GM19351 (cell line): ENCODE measurements at regions not wholly inside any gene's neighbourhood (a gene's known extent, or its start where the extent isn't known, plus 50 kb on each side); places are given as distances from the start of the nearest gene placed in this dataset.

Experiments used
- ATAC-seq: cut with Tn5 transposase; IDR thresholded peaks from one replicate; pipeline ENCODE4 v1.9.1; 2021; ENCODE audit warnings: mild to moderate bottlenecking, moderate library complexity; ENCODE audit not compliant: unreplicated experiment

DNA sequence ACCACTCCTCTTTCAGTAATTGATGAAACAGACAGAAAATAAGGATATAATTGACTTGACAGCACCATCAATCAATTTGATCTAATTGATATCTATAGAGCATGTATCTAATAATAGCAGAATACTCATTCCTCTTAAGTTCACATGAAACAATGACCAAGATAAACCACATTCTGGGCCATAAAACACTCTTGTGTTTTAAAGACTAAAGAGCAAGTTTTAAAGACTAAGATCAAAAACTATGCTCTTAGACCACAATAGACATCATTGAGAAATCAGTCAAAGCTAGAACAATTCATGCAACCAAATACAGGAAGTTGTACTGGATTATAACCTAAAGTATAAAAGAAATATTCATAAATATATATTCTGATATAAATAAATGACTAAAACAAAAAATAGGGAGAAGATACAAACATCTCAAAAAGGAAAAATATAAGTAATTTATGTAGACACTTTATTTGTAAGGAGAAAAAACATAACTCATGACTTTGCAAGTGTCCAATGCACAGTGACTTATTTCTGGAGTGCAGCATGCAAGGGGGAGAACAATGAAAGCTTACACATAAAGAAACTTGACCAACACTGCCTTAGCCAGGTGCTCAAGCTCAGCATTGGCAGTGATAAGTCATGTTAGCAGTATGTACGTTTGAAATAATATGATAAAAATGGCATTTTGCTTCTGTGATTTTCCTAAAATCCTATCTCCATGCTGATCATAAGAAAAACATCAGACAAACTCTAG, 312.7 kb upstream of the IGFBP3 start:
- peak; percentile 73 for ATAC-seq

DNA sequence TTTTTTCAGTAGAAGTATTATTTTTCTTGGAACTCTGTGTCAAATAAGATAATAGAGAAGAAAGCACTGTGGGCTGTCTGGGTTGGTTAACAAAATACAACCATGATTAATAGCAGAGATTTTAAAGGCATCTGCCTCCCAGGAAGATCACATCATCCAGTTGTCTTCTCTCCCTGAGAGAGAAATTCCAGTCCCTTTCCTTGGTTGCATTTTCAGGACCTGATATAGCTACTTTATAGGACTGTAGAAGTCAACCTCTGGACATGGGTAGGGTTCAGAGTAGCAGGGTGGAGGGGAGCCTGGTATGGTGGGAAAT, 309.9 kb upstream of the IGFBP3 start:
- ATAC-seq, result no peak

DNA sequence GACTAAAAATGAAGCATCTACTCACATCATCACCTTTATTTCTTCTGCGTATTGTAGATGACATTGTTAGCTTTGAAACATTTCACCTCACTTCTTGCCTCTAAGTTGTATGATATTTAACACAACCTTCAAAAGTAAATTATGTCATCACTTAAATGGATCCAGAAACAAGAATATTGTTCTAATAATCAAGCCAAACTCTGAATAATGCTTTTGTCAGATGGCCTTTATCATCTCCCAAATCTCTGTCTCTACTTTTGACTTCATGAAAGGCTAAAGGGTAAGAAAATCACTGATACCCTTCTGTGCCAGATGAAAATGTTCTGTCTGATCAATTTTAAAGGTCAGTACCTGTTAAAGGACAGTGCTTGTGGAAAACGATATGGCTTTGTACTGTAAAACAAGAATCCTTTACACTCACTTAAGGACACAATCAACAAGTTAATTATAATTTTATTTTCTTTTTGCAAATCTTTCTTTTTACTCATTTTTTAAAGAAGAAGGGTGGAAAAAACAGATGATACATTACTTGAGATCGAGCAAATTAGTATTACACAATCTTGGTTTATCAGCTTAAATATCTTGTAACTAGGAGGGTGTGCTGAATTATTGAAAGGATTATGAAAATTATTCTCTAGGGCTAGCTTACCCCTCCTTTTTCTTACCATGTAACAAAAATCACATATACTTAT, 309.4 kb upstream of the IGFBP3 start:
- no peak for ATAC-seq

DNA sequence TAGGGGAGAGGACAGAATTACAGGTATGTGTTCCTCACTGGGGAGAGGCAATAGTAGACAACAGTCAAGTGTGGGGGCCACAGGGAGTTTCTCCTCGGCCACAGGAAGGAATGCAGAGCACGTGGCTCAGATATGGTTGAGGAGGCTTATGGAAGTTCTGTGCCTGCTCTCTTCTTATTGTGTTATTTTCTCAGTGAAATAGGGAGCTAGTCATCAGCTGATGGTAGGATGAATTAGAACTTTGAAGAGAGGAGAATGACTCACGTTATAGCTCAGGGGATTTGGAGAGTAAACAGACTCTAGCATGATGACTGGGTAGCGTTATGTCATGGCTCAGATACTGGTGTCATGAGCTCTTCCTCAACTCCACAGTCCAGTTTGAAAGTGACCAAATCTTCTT, 308.3 kb upstream of the IGFBP3 start:
- ATAC-seq, result no peak

DNA sequence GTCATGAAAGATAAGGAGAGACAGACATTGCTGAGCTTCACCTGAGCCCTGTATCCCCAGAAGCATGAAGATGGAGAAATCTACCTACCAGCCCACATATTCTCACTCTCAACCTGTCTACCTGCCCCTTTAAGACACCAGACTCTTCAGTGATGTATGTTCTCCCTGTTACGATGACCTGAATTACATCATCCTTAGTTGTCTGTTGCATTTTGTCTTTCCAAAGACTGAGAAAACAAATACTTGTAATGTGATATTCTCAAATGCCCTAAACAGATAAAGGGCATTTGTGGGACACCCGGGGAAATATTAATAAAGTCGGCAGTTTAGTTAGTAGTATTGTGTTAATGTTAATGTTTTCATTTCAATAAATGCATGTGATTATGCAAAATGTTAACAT, 305.8 kb upstream of the IGFBP3 start:
- no peak for ATAC-seq

DNA sequence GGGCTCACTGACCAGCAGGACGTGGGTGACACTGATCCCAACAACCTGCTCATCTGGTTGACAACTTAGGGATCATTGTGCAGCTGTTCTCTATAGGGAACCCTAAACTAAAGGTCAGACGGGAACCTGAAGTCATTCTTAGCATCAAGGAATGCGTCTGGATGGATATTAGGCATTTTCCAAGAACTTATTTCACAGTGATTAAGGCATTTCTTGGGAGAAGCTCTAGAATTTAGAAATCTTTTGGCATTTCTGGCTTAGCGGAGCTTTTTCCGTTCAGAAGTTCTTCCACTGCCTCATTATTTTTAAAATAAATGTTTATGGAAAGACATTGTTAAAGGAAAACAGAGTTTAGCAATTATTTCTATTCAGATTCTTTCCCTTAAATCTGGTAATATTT, 303.3 kb upstream of the IGFBP3 start:
- no peak for ATAC-seq

DNA sequence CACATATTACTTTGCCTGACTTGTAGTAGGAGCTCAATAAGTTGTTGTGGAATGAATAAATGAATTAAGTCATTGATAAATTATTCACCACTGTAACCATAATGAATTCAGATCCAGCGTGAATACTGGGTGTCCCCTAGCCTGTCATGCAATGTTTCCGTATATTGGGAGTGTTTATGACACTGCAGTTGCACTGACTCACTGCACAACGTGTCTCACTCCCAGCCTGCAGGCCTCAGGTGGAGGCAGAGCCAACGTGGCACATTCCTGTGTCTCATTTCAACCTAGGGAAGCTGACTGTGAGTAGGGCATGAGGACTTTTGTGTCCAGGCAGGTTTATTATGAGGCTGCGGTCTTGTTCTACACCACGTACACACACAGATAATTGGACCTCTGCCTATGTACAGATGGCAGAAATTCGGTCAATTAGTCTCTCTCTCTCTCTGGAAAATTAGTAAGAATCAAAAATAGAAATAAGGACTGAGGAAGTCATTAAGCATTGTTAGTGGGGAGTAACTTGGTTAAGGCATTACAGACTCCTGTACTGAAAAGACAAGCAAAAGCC, 299.1 kb upstream of the IGFBP3 start:
- ATAC-seq, result no peak

DNA sequence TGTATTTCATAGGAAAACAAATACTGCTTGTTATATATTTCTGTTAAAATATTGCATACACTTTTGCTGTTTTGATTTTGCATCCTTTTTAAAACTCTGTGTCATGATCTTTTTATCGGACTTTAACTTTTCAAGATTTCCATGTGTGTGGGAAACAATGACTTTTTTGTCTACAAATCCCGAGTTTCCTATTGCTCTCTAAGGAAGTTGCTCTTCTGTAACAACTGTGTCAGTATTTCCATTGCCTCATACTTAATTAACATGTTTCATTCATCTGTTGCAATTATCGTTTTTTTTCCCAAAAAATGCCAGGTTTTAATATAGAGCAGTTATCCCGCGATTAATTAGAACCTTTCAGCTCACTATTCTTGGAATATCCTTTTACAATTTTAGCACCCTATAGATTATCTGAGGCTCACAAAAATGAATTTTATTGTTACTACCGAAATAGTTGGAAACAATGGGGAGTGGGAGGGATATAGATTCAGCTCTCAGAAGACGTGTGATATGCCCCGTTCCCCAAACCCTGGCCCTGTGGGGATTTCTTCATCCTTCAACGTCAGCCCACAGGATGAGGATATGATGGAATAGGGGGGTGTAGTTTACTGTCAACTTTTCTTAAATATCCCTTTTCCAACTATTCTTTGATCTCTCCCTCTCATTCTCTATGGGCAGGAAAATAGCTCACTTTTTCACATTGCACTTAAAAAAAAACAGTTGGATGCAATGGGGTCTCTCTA, 297.6 kb upstream of the IGFBP3 start:
- ATAC-seq, result no peak

DNA sequence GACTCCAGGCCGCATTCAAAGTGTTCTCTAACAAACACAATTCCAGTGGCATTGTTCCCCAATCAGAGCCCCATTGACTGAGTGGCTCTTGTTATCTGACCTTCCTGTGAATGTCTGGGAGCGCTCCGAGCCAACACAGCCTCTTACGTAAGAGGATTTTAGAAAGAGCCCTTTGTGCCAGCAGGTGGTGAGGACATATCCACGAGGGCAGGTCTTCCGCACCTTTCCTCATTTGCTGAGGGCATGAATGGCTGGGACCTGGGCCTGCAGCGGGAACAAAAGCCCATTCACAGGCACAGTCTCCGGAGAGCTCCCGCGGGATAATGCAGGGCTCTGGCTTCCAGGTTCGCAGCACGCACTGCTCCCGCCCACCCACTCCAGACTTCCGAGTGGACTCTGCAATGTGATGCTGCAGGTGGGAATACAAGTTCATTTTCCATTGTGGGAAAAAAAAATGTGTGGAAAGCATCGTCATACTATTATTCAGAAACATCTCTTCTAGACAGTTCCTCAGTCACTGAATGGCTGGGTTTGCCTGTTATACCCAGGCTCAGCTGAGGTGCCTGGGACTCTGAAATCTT, 295.0 kb upstream of the IGFBP3 start:
- no peak for ATAC-seq

DNA sequence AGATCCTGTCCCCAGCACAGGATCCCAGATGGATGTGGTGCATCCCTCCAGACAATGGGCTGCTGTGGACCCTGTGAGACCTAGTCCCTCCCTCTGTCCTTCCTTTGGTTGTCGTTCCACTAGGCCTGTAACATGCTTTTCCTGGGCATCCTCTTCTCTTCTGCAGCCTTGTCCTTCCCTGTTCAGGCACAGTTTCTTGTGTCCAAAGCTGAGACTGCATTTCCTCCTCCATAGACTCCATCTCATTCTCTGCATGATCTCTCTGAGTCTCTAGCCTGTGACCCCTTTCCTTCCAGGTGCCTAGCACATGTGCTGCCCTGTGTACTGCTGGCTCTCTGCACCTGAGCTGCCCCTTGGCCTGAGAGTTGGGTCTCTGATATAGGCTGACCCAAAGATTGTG, 293.5 kb upstream of the IGFBP3 start:
- no peak for ATAC-seq

DNA sequence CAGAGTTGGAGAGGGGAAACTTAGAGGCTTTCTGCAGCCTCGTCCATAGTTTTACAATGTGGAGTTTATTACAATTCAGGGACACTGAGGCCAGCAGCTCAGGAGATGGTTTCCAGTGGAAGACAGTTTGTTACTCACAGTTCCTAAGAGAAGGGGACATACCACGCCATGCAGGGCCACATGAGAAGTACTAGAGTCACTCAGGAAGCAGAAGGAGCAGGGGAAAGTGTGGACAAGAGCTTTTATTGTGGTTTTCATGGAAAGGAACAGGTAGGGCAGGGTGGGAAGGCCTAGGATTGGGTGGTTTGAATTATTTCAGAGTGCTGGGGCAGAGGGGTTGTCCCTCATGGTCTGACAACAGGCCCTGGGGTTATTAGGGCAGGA, 292.1 kb upstream of the IGFBP3 start:
- ATAC-seq, result no peak

DNA sequence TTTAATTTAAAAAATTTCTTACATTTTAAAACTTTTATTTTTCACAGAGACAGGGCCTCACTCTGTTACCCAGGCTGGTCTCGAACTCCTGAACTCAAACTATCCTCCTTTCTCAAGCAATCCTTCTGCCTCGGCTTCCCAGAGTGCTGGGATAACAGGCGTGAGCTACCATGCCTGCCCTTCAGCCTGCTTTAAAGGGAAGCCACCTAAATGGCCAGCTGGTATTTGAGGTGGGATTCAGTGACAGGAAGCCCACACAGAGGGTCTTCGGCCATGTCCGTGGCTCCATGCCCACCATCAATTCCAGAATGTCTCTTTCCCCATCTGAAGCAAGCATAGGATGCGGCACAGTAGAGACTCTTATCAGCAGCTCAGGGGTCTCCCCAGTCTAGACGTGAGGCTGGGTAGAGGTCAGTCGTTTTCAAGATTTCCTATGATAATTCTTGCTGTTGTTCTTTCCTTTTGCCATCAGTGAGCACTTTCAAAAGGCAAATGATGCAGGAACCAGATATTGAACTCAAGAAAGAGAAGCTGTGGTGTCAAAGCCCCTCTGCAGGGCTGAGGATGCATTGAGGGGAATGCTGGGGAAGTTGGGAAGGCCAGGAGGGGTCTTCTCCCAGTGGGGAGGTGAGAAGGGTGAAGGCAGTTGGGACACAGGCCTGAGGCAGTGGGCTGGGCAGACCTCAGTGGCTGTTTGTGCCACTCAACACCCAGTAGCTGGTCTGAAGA, 291.5 kb upstream of the IGFBP3 start:
- ATAC-seq, result no peak

DNA sequence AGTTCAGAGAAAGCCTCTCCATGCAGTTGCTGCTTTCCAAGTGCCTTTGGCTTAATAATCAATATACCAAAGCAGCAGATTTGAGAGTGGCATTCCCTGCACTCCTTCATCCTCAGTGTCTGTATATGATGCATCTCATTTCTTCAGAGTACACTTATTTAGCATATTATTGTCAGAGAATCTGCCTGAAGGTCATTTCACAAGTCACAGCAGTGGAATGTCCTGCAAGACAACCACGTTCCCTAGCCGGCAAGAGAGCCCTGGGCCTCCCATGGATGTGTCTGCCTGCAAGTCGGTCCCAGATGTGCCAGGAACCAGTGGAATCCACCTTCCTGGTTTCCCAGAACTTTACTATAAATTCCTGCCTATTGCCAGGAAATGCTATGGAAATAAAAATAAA, 289.4 kb upstream of the IGFBP3 start:
- ATAC-seq, result no peak

DNA sequence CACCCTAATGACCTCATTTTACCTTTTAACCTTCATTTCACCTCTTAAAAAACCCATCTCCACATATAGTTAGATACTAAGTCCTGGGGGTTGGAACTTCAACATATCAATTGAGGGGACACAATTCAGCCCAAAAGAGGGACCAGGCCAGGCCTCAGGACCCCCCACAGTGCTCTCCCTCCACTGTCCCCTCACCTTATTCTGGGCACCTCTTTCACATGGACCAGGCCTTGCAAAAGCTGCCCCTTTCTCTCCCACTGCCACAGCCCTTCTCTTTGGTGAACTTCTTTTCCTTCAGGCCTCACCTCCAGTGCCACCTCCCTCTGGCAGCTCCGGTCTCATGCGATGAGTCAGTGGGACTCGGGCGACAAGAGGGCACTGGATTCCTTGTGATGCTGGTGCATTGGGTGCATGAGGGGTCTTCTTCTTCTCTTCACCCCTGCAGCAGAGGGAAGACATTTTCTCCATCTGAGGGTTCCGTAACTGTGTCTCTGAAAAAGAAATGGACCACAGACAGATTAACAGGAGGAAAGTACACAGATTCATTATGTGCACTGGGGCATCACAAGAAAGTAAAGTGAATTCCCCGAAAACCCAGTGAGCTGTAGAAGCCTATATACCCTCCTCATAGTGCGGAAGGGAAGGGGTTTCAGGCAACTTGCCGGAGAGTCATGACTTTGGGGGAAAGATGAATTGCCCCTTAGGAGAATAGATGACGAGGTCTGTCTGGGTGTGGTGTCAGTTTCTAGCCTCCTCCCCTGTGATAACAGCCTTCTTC, 288.7 kb upstream of the IGFBP3 start:
- no peak for ATAC-seq

DNA sequence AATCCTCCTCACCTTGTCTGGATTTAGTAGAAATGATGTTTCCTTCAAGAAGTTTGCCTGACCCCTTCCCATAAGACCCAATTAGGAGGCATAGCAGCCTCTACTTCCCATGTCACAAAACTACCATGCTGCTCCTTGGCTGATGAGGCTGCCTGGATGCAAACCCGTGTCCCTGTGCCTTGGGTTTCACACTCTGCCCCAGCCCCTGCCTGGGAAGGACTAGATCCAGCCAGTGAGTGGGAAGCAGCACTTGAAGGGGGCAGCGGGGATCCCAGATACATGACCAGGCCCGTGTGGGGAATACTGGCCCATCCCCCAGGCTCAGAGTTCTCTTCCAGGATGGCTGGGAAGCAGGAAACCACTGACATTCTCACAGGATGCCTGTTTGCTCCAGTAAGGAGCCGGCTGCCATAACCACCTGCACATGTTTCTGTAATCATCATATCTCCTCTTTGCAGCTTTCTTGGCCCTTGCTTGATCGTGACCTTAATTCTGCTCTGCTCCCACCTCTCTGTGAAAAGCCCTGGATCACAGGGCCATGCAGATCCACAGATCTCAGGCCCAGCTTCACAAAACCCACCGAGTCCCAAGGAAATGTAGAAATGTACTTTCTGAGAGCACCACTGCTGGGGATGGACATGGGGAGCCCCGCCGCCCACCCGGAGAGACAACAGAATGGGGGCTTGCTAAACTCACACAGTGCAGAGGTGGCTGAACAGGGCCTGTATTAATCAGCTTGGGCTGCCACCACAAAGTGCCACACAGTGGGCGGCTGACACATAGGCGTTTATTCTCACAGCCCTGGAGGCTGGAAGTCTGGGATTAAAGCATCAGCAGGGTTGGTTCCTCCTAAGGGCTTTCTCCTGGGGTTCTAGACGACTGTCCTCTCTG, 287.8 kb upstream of the IGFBP3 start:
- ATAC-seq, result no peak

DNA sequence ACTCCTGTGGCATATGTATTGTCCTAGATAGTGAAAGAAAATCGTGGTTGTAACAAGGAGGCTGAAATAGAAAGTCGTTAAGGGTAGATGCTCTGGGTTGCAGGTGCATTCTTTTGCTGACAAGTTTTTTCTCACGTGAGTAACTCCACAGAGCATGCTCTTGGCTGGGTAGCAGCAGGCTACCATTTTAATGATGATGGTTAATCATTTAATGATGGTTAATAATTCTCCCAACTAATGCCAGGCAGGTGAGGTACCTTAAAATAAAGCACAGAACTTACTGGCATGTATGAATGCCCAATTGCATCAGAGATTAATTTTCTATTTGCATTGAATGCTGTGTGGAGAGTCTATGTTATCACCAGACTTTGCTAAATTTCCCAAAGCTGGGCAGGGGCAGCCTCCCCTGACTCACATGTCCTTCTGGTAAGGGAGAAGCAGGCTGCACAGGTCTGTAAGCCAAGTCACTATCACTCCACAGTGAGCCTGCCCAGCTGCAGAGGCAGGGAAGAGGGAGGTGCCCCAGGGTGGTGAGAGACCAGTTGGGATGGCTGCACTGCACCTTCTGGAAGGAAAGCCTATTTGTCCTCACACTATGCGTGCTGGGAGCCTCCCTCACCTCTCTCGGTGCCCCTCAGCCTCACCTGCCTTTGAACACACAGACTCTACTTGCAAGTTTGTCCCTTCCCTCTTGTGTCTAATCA, 287.0 kb upstream of the IGFBP3 start:
- no peak for ATAC-seq

DNA sequence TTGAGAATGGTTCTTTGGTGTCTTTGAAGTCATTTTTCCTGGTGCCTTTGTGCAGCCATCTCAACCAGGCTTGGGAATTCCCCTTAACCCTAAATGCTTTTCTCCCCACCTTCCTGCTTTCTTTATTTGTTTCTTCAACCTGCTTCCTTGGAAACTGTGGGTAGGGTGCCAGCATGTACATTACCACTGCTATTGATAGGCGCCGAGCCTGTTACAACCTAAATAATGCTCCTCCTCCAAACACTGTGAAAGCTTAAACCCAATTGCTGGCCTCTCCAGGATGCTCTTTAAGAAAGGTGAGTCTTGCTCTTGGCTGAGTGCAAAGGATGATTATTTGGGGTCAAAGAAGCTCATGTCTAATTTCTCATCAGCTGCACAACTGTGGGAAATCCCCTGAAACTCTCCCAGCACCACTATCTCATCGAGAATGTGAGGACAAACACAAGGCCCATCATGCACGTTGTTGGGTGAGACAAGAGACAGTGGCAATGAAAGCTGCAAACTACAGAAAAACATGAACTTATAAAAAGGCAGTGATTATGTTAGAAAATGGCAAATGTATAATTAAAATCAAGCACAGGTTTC, 285.5 kb upstream of the IGFBP3 start:
- no peak for ATAC-seq

DNA sequence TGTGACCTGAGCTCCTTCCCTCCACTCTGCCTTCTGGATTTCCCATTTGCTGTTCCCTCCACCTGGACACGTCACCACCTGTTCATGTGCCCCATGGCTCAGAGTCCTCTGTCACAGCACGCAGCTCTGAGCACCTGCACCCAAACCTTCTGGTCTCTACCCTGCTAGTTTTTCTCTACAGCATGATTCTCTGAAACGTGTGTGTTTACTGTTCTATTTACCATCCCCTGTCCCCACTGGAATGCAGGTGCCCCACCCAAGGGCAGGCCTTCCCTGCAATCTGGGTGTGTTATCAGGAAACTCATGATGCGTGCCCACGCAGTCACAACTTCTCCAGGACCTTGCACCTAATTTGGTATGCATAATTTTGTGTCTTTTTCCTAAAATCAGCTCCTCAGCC, 284.4 kb upstream of the IGFBP3 start:
- no peak for ATAC-seq
